SK-N-SH treated with all-trans-retinoic acid at 6 μM for 48 hours (cell line): ENCODE measurements at regions not wholly inside any gene's neighbourhood (a gene's known extent, or its start where the extent isn't known, plus 50 kb on each side); places are given as distances from the start of the nearest gene placed in this dataset.

Experiments used
- ATAC-seq: fragments of 200-7000 bp; cut with Tn5 transposase; 3 replicates; pipeline ENCODE4 v1.9.1; 2020; ENCODE audit warnings: mild to moderate bottlenecking, moderate library complexity
- ARNTL ChIP-seq: fragments of 450-650 bp; formaldehyde crosslinking; IDR thresholded peaks from 2 replicates; pipeline ENCODE4 v1.5.0; 2020; ENCODE audit warnings: low read depth, mild to moderate bottlenecking, moderate library complexity, borderline replicate concordance
- BACH2 ChIP-seq: fragments of 250-450 bp; sonication (Bioruptor Pico); IDR thresholded peaks from 2 replicates; pipeline ENCODE4 v1.9.0; 2021; ENCODE audit warnings: mild to moderate bottlenecking, borderline replicate concordance
- CSDC2 ChIP-seq: fragments of 250-450 bp; sonication (Bioruptor Pico); IDR thresholded peaks from 2 replicates; pipeline ENCODE4 v1.5.0; 2020; ENCODE audit warnings: mild to moderate bottlenecking, moderate library complexity
- ESRRG ChIP-seq: fragments of 250-450 bp; sonication (Bioruptor Pico); IDR thresholded peaks from 2 replicates; pipeline ENCODE4 v1.6.1; 2021; ENCODE audit warnings: mild to moderate bottlenecking
- ISL1 ChIP-seq: fragments of 250-450 bp; sonication (Bioruptor Pico); IDR thresholded peaks from 2 replicates; pipeline ENCODE4 v2.1.2; 2022; ENCODE audit warnings: mild to moderate bottlenecking, moderate library complexity
- OSR1 ChIP-seq: fragments of 250-450 bp; sonication (Bioruptor Pico); IDR thresholded peaks from 2 replicates; pipeline ENCODE4 v1.8.0; 2022; ENCODE audit warnings: moderate library complexity, mild to moderate bottlenecking, inconsistent platforms
- RARB ChIP-seq: fragments of 250-450 bp; sonication (Bioruptor Pico); IDR thresholded peaks from 2 replicates; pipeline ENCODE4 v1.8.0; 2021; ENCODE audit warnings: mild to moderate bottlenecking, moderate library complexity
- SNAI2 ChIP-seq: fragments of 250-450 bp; sonication (Bioruptor Pico); IDR thresholded peaks from 2 replicates; pipeline ENCODE4 v1.5.0; 2020; ENCODE audit warnings: mild to moderate bottlenecking, moderate library complexity
- TOX ChIP-seq: fragments of 250-450 bp; sonication (Bioruptor Pico); IDR thresholded peaks from 2 replicates; pipeline ENCODE4 v1.8.0; 2021; ENCODE audit warnings: mild to moderate bottlenecking, moderate library complexity, borderline replicate concordance
- ZC3H10 ChIP-seq: fragments of 250-450 bp; sonication (Bioruptor Pico); IDR thresholded peaks from 2 replicates; pipeline ENCODE4 v1.5.1; 2021; ENCODE audit warnings: mild to moderate bottlenecking, moderate library complexity
- ZFP3 ChIP-seq: fragments of 250-450 bp; sonication (Bioruptor Pico); IDR thresholded peaks from 2 replicates; pipeline ENCODE4 v1.5.0; 2020; ENCODE audit warnings: mild to moderate bottlenecking, moderate library complexity
- ZFP30 ChIP-seq: fragments of 450-650 bp; formaldehyde crosslinking; IDR thresholded peaks from 2 replicates; pipeline ENCODE4 v1.5.0; 2022; ENCODE audit warnings: mild to moderate bottlenecking, moderate library complexity
- ZNF565 ChIP-seq: fragments of 450-650 bp; formaldehyde crosslinking; conservative IDR thresholded peaks from 2 replicates; pipeline ENCODE4 v1.5.0; 2020; ENCODE audit warnings: low read depth, mild to moderate bottlenecking, moderate library complexity
- ZNF70 ChIP-seq: fragments of 450-650 bp; formaldehyde crosslinking; IDR thresholded peaks from 2 replicates; pipeline ENCODE4 v1.5.0; 2020; ENCODE audit warnings: mild to moderate bottlenecking, moderate library complexity
- ZNF8 ChIP-seq: fragments of 450-650 bp; formaldehyde crosslinking; IDR thresholded peaks from 2 replicates; pipeline ENCODE4 v1.5.0; 2020; ENCODE audit warnings: mild to moderate bottlenecking, moderate library complexity
- TF ChIP-seq, protein P1 (sequence below): fragments of 250-450 bp; sonication (Bioruptor Pico); IDR thresholded peaks from 2 replicates; pipeline ENCODE4 v1.8.0; 2020; ENCODE audit warnings: mild to moderate bottlenecking, moderate library complexity, borderline replicate concordance
- TF ChIP-seq, protein P2 (sequence below): fragments of 250-450 bp; sonication (Bioruptor Pico); IDR thresholded peaks from 2 replicates; pipeline ENCODE4 v1.5.1; 2020; ENCODE audit warnings: low read depth, mild to moderate bottlenecking, moderate library complexity
- TF ChIP-seq, protein P3 (sequence below): fragments of 250-450 bp; sonication (Bioruptor Pico); IDR thresholded peaks from 2 replicates; pipeline ENCODE4 v1.5.1; 2021; ENCODE audit warnings: mild to moderate bottlenecking, moderate library complexity
- TF ChIP-seq, protein P4 (sequence below): fragments of 250-450 bp; sonication (Bioruptor Pico); IDR thresholded peaks from 2 replicates; pipeline ENCODE4 v1.8.0; 2021; ENCODE audit warnings: low read depth, mild to moderate bottlenecking, moderate library complexity, borderline replicate concordance
- TF ChIP-seq, protein P5 (sequence below): fragments of 250-450 bp; sonication (Bioruptor Pico); IDR thresholded peaks from 2 replicates; pipeline ENCODE4 v1.5.0; 2020; ENCODE audit warnings: mild to moderate bottlenecking, moderate library complexity

DNA sequence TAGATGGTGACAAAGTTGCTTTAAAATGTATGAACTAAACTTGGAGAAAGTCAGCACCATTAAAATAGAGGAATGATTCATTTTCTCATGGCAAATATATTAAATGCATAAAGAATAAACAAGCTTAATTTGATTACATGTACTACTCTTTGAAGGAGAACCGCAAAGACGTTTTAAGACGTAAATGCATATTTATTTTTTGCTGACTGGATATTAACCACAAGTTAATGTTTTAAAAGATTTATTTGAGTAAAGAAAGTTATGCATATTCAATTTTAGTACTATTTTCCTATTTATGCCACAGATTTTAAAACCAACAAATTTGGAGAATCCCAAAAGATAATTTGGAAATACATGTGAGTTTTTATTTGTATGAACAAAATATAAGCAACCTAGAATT is 1121.9 kb downstream of the CDH8 start (continued):
- TF ChIP-seq, protein P1, sequence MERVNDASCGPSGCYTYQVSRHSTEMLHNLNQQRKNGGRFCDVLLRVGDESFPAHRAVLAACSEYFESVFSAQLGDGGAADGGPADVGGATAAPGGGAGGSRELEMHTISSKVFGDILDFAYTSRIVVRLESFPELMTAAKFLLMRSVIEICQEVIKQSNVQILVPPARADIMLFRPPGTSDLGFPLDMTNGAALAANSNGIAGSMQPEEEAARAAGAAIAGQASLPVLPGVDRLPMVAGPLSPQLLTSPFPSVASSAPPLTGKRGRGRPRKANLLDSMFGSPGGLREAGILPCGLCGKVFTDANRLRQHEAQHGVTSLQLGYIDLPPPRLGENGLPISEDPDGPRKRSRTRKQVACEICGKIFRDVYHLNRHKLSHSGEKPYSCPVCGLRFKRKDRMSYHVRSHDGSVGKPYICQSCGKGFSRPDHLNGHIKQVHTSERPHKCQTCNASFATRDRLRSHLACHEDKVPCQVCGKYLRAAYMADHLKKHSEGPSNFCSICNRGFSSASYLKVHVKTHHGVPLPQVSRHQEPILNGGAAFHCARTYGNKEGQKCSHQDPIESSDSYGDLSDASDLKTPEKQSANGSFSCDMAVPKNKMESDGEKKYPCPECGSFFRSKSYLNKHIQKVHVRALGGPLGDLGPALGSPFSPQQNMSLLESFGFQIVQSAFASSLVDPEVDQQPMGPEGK (CRISPR knock-in tag) = no peak
- TF ChIP-seq BACH2 (CRISPR knock-in tag) = no peak

DNA sequence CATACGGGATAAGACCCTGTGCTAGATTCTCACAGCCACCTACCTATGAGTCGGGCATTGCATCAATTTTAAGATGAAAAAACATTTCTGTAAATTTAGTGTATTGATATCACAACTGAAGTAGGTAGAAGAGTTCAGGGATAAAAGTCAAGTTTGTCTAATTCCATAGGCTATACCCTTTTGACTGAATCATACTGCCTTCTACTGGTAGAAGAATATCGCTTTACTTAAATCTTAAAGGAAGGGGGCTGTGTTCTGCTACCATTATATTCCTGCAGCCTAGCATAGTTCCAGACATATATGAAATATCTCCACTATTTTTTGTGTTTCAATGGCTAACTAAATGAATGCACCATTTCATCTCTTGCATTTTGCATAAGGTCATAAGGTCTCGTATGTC is 1128.6 kb downstream of the CDH8 start:
- no peak for ATAC-seq
- TF ChIP-seq, protein P2, sequence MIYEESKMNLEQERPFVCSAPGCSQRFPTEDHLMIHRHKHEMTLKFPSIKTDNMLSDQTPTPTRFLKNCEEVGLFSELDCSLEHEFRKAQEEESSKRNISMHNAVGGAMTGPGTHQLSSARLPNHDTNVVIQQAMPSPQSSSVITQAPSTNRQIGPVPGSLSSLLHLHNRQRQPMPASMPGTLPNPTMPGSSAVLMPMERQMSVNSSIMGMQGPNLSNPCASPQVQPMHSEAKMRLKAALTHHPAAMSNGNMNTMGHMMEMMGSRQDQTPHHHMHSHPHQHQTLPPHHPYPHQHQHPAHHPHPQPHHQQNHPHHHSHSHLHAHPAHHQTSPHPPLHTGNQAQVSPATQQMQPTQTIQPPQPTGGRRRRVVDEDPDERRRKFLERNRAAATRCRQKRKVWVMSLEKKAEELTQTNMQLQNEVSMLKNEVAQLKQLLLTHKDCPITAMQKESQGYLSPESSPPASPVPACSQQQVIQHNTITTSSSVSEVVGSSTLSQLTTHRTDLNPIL = no peak
- TF ChIP-seq ISL1 (CRISPR knock-in tag) (no peak), SNAI2 (no peak), TOX (CRISPR knock-in tag) (no peak), ZFP3 (CRISPR knock-in tag) (no peak), ZNF565 (CRISPR knock-in tag) (no peak), ZFP30 (CRISPR knock-in tag) (no peak), ARNTL (CRISPR knock-in tag) (no peak), RARB (CRISPR knock-in tag) (no peak), CSDC2 (CRISPR knock-in tag) (no peak), BACH2 (CRISPR knock-in tag) (no peak), ZNF70 (no peak), OSR1 (CRISPR knock-in tag) (no peak)
- TF ChIP-seq, protein P3, sequence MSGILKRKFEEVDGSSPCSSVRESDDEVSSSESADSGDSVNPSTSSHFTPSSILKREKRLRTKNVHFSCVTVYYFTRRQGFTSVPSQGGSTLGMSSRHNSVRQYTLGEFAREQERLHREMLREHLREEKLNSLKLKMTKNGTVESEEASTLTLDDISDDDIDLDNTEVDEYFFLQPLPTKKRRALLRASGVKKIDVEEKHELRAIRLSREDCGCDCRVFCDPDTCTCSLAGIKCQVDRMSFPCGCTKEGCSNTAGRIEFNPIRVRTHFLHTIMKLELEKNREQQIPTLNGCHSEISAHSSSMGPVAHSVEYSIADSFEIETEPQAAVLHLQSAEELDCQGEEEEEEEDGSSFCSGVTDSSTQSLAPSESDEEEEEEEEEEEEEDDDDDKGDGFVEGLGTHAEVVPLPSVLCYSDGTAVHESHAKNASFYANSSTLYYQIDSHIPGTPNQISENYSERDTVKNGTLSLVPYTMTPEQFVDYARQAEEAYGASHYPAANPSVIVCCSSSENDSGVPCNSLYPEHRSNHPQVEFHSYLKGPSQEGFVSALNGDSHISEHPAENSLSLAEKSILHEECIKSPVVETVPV = no peak
- TF ChIP-seq, protein P4, sequence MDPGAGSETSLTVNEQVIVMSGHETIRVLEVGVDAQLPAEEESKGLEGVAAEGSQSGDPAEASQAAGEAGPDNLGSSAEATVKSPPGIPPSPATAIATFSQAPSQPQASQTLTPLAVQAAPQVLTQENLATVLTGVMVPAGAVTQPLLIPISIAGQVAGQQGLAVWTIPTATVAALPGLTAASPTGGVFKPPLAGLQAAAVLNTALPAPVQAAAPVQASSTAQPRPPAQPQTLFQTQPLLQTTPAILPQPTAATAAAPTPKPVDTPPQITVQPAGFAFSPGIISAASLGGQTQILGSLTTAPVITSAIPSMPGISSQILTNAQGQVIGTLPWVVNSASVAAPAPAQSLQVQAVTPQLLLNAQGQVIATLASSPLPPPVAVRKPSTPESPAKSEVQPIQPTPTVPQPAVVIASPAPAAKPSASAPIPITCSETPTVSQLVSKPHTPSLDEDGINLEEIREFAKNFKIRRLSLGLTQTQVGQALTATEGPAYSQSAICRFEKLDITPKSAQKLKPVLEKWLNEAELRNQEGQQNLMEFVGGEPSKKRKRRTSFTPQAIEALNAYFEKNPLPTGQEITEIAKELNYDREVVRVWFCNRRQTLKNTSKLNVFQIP (CRISPR knock-in tag) = no peak
- TF ChIP-seq, protein P1 (CRISPR knock-in tag) = no peak
- TF ChIP-seq, protein P5, sequence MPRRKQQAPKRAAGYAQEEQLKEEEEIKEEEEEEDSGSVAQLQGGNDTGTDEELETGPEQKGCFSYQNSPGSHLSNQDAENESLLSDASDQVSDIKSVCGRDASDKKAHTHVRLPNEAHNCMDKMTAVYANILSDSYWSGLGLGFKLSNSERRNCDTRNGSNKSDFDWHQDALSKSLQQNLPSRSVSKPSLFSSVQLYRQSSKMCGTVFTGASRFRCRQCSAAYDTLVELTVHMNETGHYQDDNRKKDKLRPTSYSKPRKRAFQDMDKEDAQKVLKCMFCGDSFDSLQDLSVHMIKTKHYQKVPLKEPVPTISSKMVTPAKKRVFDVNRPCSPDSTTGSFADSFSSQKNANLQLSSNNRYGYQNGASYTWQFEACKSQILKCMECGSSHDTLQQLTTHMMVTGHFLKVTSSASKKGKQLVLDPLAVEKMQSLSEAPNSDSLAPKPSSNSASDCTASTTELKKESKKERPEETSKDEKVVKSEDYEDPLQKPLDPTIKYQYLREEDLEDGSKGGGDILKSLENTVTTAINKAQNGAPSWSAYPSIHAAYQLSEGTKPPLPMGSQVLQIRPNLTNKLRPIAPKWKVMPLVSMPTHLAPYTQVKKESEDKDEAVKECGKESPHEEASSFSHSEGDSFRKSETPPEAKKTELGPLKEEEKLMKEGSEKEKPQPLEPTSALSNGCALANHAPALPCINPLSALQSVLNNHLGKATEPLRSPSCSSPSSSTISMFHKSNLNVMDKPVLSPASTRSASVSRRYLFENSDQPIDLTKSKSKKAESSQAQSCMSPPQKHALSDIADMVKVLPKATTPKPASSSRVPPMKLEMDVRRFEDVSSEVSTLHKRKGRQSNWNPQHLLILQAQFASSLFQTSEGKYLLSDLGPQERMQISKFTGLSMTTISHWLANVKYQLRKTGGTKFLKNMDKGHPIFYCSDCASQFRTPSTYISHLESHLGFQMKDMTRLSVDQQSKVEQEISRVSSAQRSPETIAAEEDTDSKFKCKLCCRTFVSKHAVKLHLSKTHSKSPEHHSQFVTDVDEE (CRISPR knock-in tag) = no peak

DNA sequence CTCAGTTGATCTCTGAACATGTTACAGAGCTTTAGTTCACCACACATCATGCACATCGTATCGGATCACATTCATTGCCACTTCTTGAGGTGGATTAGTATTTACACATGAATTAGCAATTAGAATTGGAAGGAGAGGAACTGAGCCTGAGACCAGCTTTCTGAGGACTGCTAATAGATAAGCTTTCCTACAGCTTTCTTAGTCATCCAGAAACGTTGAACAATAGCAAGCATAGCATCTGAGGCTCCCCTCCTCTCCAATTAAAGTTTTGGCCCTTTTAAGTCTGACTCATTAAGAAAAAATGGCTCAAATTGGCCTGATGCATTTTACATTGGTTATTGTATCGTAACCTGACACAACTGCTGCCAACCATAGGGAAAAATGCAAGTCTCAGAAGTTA is 1130.4 kb downstream of the CDH8 start:
- no peak for ATAC-seq
- TF ChIP-seq BACH2 (CRISPR knock-in tag) (no peak), SNAI2 (no peak), ZFP3 (CRISPR knock-in tag) (no peak), ZNF8 (no peak), CSDC2 (CRISPR knock-in tag) (no peak), ZNF70 (no peak), RARB (CRISPR knock-in tag) (no peak), ZC3H10 (CRISPR knock-in tag) (no peak), ESRRG (no peak), OSR1 (CRISPR knock-in tag) (no peak)
- TF ChIP-seq, protein P5 (CRISPR knock-in tag) = no peak
- TF ChIP-seq, protein P4 (CRISPR knock-in tag) = no peak
